Activated CD4-positive, alpha-beta memory T cell treated with anti-CD3 and anti-CD28 coated beads, Interleukin-2, amount 10 ng/mL, durations not matched to agents 7 days and 5 days (primary cell): ENCODE measurements at regions not wholly inside any gene's neighbourhood (a gene's known extent, or its start where the extent isn't known, plus 50 kb on each side); places are given as distances from the start of the nearest gene placed in this dataset.
"Not testable (repeated sequence)": the region's sequence is repeated elsewhere in the genome, so short reads cannot be mapped to it uniquely, and the experiment has no call there.

Experiments used
- CTCF ChIA-PET: fragments of 350-600 bp; sonication (Branson Sonifier 250); formaldehyde crosslinking; loops from one replicate; lab custom pipeline; 2021; ENCODE audit warnings: antibody characterized with exemption, inconsistent platforms; lab: Charles Lee
- POLR2A ChIA-PET: fragments of 350-600 bp; sonication (Branson Sonifier 250); formaldehyde crosslinking; loops from one replicate; lab custom pipeline; 2021; ENCODE audit warnings: antibody characterized with exemption; lab: Charles Lee
- DNase-seq: peaks from one replicate; pipeline ENCODE4 v3.0.0-alpha.2; 2020
- H3K27ac Mint-ChIP-seq: one replicate; pipeline ENCODE4 v1.8.0; 2021; ENCODE audit warnings: mild to moderate bottlenecking, mixed read lengths
- H3K27me3 Mint-ChIP-seq: one replicate; pipeline ENCODE4 v1.8.0; 2021; ENCODE audit warnings: mixed read lengths
- H3K36me3 Mint-ChIP-seq: one replicate; pipeline ENCODE4 v1.8.0; 2021; ENCODE audit warnings: low read depth, mixed read lengths
- H3K4me1 Mint-ChIP-seq: one replicate; pipeline ENCODE4 v1.8.0; 2021; ENCODE audit warnings: mixed read lengths
- H3K4me3 Mint-ChIP-seq: one replicate; pipeline ENCODE4 v1.8.0; 2021; ENCODE audit warnings: mild to moderate bottlenecking, mixed read lengths
- H3K9me3 Mint-ChIP-seq: one replicate; pipeline ENCODE4 v1.8.0; 2021; ENCODE audit warnings: mixed read lengths

DNA sequence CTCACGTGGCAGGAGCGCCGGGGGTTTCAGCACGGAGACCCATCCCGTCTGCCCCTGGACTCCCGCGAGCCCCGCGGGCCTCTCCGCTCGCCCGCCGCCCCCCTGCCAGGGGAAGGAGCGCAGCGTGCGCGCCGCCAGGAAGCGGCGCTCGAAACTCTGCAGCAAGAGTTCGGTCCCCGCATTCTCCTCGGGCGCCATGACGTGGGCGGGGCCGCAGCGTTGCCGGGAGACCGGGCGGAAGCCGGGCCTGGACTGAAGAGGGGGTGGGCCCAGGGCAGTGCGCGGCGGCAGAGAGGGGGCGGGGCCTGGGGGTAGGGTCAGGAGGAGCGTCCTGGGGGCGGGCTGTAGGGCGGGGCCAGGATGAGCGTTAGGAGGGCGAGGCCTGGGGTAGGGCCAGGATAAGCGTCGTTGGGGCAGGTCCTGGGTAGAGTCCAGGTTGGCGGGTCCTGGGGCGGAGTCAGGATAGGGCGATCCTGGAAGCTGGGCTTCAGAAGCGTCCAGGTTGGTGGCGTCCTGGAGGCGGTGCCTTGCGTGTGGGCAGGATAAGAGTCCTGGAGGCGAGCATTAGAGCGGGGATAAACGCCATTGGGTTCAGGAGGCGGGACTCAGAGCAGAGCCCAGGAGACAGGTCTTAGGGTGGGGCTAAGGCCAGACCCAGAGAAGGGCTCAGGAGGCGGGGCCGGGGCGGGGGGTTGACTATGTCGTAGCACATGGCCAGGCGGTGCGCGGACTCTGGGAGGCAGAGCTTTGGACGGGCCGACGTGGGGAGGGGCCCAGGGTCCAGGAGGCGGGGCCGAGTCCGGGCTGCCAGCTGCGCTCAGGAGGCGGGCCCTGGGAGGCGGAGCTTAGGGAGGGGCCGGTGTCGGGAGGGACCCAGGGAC is 229.0 kb upstream of the FRG2C start:
- peak; percentile 97 for DNase-seq
- H3K9me3 Mint-ChIP-seq, POLR2A ChIA-PET, H3K36me3 Mint-ChIP-seq, H3K27me3 Mint-ChIP-seq, CTCF ChIA-PET: not testable (repeated sequence)
- peak overlapping the region; percentile 96 for H3K4me3 Mint-ChIP-seq
- H3K4me1 Mint-ChIP-seq: peaks cover 16% of the 10 kb centered on the region
- H3K27ac Mint-ChIP-seq: peak overlapping the region; percentile 99

- H3K36me3 Mint-ChIP-seq, CTCF ChIA-PET, POLR2A ChIA-PET, DNase-seq, H3K27me3 Mint-ChIP-seq, H3K9me3 Mint-ChIP-seq: not testable (repeated sequence)
- H3K4me1 Mint-ChIP-seq: peaks cover 16% of the 10 kb centered on the region
- peak overlapping the region; percentile 99 for H3K27ac Mint-ChIP-seq
- peak overlapping the region; percentile 96 for H3K4me3 Mint-ChIP-seq
These were observed 228.2 kb upstream of the FRG2C start for GRCh38 chr3:75435794-75436400.

- H3K4me1 Mint-ChIP-seq, DNase-seq, H3K27me3 Mint-ChIP-seq, H3K4me3 Mint-ChIP-seq, H3K36me3 Mint-ChIP-seq, H3K9me3 Mint-ChIP-seq, CTCF ChIA-PET, POLR2A ChIA-PET, H3K27ac Mint-ChIP-seq: not testable (repeated sequence)
These were observed 223.1 kb upstream of the FRG2C start for GRCh38 chr3:75440986-75441385.

DNA sequence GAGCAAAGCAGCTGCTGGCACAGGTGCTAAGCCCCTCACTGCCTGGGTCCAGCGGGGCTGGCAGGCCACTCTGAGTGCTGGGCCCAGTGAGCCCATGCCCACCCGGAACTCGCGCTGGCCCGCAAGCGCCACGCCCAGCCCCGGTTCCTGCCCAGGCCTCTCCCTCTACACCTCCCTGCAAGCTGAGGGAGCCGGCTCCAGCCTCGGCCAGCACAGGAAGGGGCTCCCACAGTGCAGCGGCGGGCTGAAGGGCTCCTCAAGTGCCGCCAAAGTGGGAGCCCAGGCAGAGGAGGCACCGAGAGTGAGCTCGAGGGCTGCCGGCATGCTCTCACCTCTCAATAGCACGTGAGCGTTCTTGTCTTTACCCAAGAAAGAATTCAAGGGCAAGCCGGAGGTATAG is 219.5 kb upstream of the FRG2C start:
- H3K4me1 Mint-ChIP-seq, H3K4me3 Mint-ChIP-seq, CTCF ChIA-PET: not testable (repeated sequence)

GRCh38 chr3:75445234-75445633 is 218.9 kb upstream of the FRG2C start:
- H3K36me3 Mint-ChIP-seq, POLR2A ChIA-PET, H3K27me3 Mint-ChIP-seq, H3K9me3 Mint-ChIP-seq, CTCF ChIA-PET, H3K4me3 Mint-ChIP-seq, H3K27ac Mint-ChIP-seq, H3K4me1 Mint-ChIP-seq, DNase-seq: not testable (repeated sequence)

More for the DNA sequence above, 219.5 kb upstream of the FRG2C start:
- H3K27ac Mint-ChIP-seq, H3K36me3 Mint-ChIP-seq, H3K27me3 Mint-ChIP-seq, POLR2A ChIA-PET, DNase-seq, H3K9me3 Mint-ChIP-seq: not testable (repeated sequence)

DNA sequence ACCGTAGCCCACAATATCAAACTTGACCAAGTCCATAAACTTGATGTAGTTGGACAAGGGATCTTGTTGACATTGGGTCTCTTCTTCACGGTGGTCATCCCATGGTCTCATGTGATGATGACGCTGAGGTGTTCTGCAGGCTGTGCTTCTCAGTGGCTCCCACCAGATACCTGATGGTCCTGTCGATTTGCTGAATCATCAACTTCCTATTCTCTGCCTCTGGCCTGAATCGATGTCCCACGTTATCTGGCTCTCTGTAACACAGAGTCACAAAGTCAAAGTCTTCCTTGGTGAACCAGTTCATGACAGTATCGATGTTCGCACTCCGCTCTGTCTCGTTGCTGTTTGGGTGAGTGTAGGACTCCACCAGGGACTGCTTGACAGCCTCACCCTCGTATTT is 217.2 kb upstream of the FRG2C start:
- H3K27me3 Mint-ChIP-seq, H3K27ac Mint-ChIP-seq, H3K4me3 Mint-ChIP-seq, H3K4me1 Mint-ChIP-seq, H3K9me3 Mint-ChIP-seq, CTCF ChIA-PET, DNase-seq, POLR2A ChIA-PET, H3K36me3 Mint-ChIP-seq: not testable (repeated sequence)

GRCh38 chr3:75453328-75453727 is 210.8 kb upstream of the FRG2C start:
- H3K9me3 Mint-ChIP-seq, H3K4me3 Mint-ChIP-seq, CTCF ChIA-PET: not testable (repeated sequence)

DNA sequence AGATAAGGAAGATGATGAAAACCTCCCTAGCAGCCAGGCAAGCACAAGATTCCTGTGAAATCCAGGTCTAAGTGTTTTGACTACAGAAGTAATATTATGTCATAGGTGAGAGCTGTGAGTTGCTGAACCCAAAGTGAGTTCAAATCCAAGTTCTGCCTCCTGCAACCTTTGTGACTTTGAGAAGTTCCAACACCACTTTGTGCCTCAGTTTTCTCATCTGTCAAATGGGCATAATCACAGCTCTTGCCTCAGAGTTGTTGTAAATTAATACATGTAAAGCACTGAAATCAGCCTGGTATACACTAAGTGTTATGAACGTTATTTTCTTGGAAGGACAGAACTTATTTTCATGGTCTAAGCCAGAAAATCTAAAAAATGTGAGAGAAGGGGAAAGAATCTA is 210.3 kb upstream of the FRG2C start:
- H3K27me3 Mint-ChIP-seq, H3K27ac Mint-ChIP-seq, H3K9me3 Mint-ChIP-seq, H3K4me3 Mint-ChIP-seq, CTCF ChIA-PET, POLR2A ChIA-PET, DNase-seq, H3K4me1 Mint-ChIP-seq, H3K36me3 Mint-ChIP-seq: not testable (repeated sequence)

More at GRCh38 chr3:75453328-75453727, 210.8 kb upstream of the FRG2C start:
- H3K4me1 Mint-ChIP-seq, DNase-seq, POLR2A ChIA-PET, H3K27ac Mint-ChIP-seq, H3K36me3 Mint-ChIP-seq, H3K27me3 Mint-ChIP-seq: not testable (repeated sequence)

DNA sequence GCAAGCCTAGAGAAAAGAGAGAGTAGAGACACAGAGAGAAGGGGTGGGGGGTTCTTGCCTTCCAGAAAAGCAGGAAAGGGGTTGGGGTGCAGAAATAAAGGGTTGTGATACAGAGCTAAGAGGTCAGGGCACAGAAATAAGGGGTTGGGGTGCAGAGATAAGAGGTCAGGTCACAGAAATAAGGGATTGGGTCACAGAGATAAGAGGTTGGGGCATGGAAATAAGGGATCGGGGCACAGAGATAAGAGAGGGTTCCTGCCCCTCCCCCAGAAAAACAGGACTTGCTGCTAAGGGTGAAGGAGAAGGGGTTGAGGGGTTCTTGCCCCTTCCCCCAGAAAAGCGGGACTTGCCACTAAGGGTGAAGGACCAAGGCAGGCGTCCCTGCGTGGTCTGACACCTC is 189.6 kb upstream of the FRG2C start:
- CTCF ChIA-PET, H3K4me3 Mint-ChIP-seq, H3K9me3 Mint-ChIP-seq, H3K36me3 Mint-ChIP-seq, H3K4me1 Mint-ChIP-seq, DNase-seq, H3K27me3 Mint-ChIP-seq, POLR2A ChIA-PET, H3K27ac Mint-ChIP-seq: not testable (repeated sequence)

GRCh38 chr3:75496600-75496999 is 167.5 kb upstream of the FRG2C start:
- H3K36me3 Mint-ChIP-seq, CTCF ChIA-PET, DNase-seq, POLR2A ChIA-PET, H3K4me1 Mint-ChIP-seq, H3K27ac Mint-ChIP-seq, H3K4me3 Mint-ChIP-seq, H3K27me3 Mint-ChIP-seq: not testable (repeated sequence)
- H3K9me3 Mint-ChIP-seq: peaks cover 16% of the 10 kb centered on the region

GRCh38 chr3:75500357-75500756 is 163.8 kb upstream of the FRG2C start:
- H3K36me3 Mint-ChIP-seq, H3K27ac Mint-ChIP-seq, H3K4me3 Mint-ChIP-seq, DNase-seq, H3K4me1 Mint-ChIP-seq, H3K27me3 Mint-ChIP-seq, POLR2A ChIA-PET, CTCF ChIA-PET: not testable (repeated sequence)
- H3K9me3 Mint-ChIP-seq: peaks cover 23% of the 10 kb centered on the region

DNA sequence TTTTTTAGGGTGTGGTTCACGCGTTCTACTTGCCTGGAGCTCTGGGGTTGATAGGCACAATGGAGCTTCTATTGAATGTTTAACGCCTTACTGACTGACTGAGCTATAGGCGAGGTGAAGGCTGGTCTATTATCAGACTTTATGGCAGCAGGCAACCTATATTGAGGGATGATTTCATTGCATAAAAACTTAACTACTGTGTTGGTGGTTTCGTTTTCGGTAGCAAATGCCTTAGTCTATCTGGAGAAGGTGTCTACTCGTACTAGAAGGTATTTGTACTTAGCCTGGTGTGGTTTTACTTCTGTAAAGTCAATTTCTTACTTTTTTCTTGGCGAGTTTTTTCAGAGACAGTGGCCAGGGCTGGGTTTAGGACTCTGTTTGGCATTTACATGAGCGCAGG is 162.0 kb upstream of the FRG2C start:
- POLR2A ChIA-PET, H3K27ac Mint-ChIP-seq, H3K27me3 Mint-ChIP-seq, CTCF ChIA-PET, DNase-seq, H3K4me1 Mint-ChIP-seq, H3K4me3 Mint-ChIP-seq, H3K36me3 Mint-ChIP-seq: not testable (repeated sequence)
- peaks cover 26% of the 10 kb centered on the region for H3K9me3 Mint-ChIP-seq

- H3K4me1 Mint-ChIP-seq, H3K27ac Mint-ChIP-seq, POLR2A ChIA-PET, H3K4me3 Mint-ChIP-seq, H3K27me3 Mint-ChIP-seq, DNase-seq, H3K36me3 Mint-ChIP-seq: not testable (repeated sequence)
- CTCF ChIA-PET: interaction anchor here (0.6 kb wide), 1 partner anchor 36 kb away, joined by 4 read pairs; no protein-coding TSS in a partner anchor
- peaks cover 30% of the 10 kb centered on the region for H3K9me3 Mint-ChIP-seq
These were observed 161.1 kb upstream of the FRG2C start for GRCh38 chr3:75502769-75503756.
